SJSA1 (cell line): ENCODE measurements at regions not wholly inside any gene's neighbourhood (a gene's known extent, or its start where the extent isn't known, plus 50 kb on each side); places are given as distances from the start of the nearest gene placed in this dataset.

Experiments
- DNase-seq, 2 experiments: peaks; one replicate each; pipeline ENCODE4 v3.0.0-alpha.2; 2015 to 2020; ENCODE audit warnings: low spot score in 2 of 2, low read depth in 1 of 2
- H3K27ac ChIP-seq: fragments of 250-450 bp; sonication (Bioruptor Pico); 2 replicates; pipeline ENCODE4 v1.5.1; 2020; ENCODE audit warnings: mild to moderate bottlenecking, moderate library complexity
- H3K27me3 ChIP-seq: fragments of 250-450 bp; sonication (Bioruptor Pico); replicated peaks from 2 replicates; pipeline ENCODE4 v1.5.1; 2020; ENCODE audit warnings: mild to moderate bottlenecking, moderate library complexity
- H3K36me3 ChIP-seq: fragments of 250-450 bp; sonication (Bioruptor Pico); 2 replicates; pipeline ENCODE4 v1.5.1; 2020; ENCODE audit warnings: mild to moderate bottlenecking
- H3K4me1 ChIP-seq: fragments of 250-450 bp; sonication (Bioruptor Pico); replicated peaks from 2 replicates; pipeline ENCODE4 v1.6.1; 2021; ENCODE audit warnings: mild to moderate bottlenecking
- H3K4me3 ChIP-seq: fragments of 250-450 bp; sonication (Bioruptor Pico); 2 replicates; pipeline ENCODE4 v1.5.1; 2020; ENCODE audit warnings: mild to moderate bottlenecking
- H3K9me3 ChIP-seq: fragments of 250-450 bp; sonication (Bioruptor Pico); replicated peaks from 2 replicates; pipeline ENCODE4 v1.5.1; 2020; ENCODE audit warnings: mild to moderate bottlenecking

DNA sequence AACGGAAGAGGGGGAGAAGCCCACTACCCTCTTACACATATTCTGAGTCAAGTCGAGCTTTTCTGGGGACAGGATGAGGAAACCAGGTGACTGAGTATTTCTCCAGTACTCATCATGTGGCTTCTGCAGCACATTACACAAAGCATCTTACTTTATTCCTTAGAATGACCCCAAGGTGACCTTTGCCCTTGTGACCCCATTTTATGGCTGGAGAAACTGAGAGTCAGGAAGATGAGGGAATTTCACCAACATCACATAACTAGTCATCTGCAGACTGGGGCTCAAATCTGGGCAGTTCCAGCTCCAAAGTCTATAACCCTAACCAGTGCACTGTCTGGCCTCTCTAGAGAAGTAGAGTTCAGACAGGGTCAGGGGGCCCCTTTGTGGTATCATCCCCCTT, 707.0 kb downstream of the UQCRFS1 start:
- H3K27me3 ChIP-seq, result no peaks in the 10 kb centered on the region
- H3K4me3 ChIP-seq, result no peak overlapping the region
- peak in 1 of 2 experiments; percentile 6 for DNase-seq
- H3K4me1 ChIP-seq, result no peaks in the 10 kb centered on the region
- peaks cover 2% of the 10 kb centered on the region; the same call in 1 of the 2 replicates for H3K9me3 ChIP-seq
- no peak overlapping the region for H3K27ac ChIP-seq
- H3K36me3 ChIP-seq, result no peaks in the 10 kb centered on the region

DNA sequence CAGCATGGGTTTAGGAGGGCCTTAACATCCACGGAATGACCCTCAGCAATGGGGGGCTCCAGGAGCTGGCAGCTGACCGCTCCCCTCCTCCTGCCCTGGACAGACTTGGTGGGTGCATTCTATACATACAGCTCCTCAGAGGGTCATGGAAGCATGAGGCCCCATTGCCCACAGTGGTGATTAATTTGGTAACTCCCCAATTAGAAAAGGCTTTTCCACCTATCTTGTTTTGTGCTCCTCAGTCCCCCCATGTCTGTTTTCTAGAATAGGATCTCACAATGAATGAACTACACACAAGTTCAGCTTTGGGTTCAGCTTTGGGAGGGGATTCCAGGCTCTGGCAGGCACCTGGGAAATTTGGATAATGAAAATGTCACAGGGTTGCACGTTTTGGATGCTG, 707.8 kb downstream of the UQCRFS1 start:
- peak in 1 of 2 experiments; percentile 16 for DNase-seq
- Histone ChIP-seq H3K36me3 (no peaks in the 10 kb centered on the region), H3K27me3 (no peaks in the 10 kb centered on the region), H3K4me3 (no peak overlapping the region), H3K4me1 (no peaks in the 10 kb centered on the region), H3K9me3 (peaks cover 2% of the 10 kb centered on the region; the same call in 1 of the 2 replicates), H3K27ac (no peak overlapping the region)

DNA sequence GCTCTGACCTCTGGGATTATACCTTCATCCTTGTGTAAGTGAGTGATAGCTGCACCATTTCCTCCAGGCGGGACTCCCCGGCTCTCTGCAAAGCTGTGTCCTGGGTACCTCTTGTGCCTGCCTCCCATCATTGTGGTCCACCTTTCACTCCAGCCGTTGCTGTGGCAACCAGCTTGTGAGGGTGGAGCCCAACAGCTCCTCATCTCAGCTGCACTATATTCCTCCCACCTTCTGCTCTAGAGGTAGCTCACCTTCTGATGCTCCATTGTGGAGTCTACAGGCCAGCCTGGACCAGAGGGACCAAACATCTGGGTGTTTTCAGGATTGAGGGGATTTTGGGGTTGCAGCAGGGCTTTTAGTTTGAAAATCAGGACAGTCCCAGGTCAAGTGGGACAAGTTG, 708.2 kb downstream of the UQCRFS1 start:
- Histone ChIP-seq H3K9me3 (peaks cover 2% of the 10 kb centered on the region; the same call in 1 of the 2 replicates), H3K36me3 (no peaks in the 10 kb centered on the region), H3K27me3 (no peaks in the 10 kb centered on the region), H3K4me3 (no peak overlapping the region), H3K4me1 (no peaks in the 10 kb centered on the region), H3K27ac (no peak overlapping the region)
- no peak for DNase-seq

DNA sequence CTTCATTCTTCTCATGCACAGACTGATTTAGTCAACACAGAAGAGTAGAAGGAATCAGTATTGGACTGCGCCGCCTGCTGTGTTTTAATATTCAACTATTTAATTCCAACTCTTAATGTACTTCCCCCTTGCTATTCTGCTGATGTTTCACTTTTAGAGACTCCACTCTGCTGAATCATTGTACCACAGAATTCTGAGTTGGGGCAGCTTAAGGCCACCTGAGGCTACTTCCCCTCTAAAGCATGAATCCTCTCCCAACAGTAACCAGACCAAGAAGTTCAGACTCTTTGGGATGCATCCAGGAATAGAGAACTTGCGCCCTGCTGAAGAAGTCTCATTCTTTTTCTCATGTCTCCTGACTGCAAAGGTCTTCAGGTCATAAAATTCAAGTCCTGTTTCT, 708.8 kb downstream of the UQCRFS1 start:
- H3K4me3 ChIP-seq, result no peak overlapping the region

DNA sequence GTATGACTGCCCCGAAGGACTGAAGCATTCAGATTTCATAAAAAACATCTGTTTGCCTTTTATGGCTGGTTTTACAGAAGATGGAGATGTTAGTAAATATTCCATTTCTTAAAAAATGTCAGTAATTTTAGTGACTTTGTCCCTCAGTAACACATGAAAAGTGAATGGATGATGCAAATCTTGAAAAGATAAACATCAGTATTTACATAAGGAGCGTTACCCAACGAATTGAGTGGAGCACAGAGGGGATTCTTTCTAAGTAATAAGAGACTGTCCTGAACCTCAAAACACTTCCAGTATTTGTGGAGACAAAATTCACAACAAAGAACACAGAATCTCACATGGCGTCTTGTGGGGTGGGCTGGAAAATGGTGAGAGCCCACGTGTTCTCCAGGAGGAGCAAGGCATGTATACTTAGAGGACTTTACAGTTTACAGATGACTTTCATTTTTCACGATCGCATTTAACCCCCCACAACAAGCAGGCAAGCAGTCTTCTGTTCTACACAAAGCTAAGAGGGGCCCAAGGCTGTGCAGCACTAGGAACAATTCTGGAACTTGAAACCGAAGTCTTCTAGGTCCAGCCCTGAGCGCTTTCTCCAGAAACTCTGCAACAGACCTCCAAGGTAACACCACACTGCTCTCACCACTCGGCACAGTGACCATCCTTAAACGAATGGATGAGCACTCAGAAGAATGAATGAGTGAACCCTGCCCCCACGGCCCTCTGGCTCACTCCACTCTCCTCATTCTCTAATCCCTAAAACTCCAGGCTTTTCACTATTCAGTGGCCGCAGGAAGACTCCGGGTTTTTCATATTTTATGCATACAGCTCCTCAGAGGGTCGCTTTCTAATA, 709.8 kb downstream of the UQCRFS1 start:
- Histone ChIP-seq H3K9me3 (peaks cover 2% of the 10 kb centered on the region; the same call in 1 of the 2 replicates), H3K36me3 (no peaks in the 10 kb centered on the region), H3K4me3 (no peak overlapping the region), H3K27me3 (no peaks in the 10 kb centered on the region), H3K27ac (no peak overlapping the region), H3K4me1 (no peaks in the 10 kb centered on the region)
- no peak for DNase-seq

More for the DNA sequence above, 708.8 kb downstream of the UQCRFS1 start:
- no peak for DNase-seq
- no peaks in the 10 kb centered on the region for H3K36me3 ChIP-seq
- no peaks in the 10 kb centered on the region for H3K27me3 ChIP-seq
- H3K4me1 ChIP-seq, result no peaks in the 10 kb centered on the region
- peaks cover 2% of the 10 kb centered on the region; the same call in 1 of the 2 replicates for H3K9me3 ChIP-seq
- H3K27ac ChIP-seq, result no peak overlapping the region

DNA sequence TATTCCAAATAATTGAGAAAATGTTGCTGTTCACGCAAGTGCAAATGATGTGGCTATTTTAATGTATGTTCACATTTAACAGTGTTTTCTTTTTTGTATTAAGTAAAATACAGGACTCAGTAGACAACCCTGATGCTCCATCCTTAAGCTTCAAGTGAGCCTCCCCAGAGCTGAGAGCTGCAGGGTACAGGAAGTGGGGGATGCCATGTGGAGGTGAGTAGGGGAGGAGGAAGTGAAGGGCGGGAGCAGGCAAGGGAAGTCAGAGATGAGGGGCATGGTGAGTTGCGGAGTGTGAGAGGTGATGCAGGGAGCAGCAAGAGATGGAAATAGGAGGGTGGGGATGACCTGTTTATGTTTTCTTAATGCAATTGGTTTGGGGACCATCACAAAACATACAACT, 711.0 kb downstream of the UQCRFS1 start:
- Histone ChIP-seq H3K36me3 (no peaks in the 10 kb centered on the region), H3K4me1 (no peaks in the 10 kb centered on the region), H3K27me3 (no peaks in the 10 kb centered on the region), H3K9me3 (peaks cover 2% of the 10 kb centered on the region; the same call in 1 of the 2 replicates), H3K27ac (no peak overlapping the region), H3K4me3 (no peak overlapping the region)
- no peak for DNase-seq

DNA sequence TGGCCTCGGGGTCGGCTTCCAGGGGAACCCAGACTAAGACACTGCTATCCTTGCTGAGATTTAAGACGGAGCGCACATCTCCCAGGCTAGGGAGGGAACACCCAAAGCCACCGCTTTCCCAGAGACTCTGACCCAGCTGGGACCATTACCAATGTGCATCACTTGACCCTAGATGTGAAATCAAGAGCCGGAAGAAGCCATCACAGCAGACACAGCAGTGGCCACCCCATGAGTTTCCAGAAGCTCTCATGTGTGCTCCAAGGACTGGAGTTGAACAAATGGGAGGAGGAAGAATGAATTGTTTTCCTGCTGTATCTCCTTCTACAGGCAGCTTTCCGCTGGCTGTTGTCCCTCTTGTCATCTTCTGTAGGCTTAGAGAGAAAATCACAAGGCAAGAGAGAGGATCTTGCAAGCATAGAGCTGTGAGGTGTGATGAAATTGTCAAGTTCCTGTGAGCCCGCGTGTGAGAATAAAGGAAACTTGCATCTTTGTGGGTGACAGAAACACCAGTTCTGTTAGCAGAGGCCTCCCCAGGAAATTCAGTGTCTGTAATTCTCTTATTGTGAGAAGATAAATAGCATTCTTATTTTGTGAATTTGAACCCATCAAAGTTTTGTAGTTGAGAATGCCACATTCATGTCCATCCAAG, 711.8 kb downstream of the UQCRFS1 start:
- Histone ChIP-seq H3K4me1 (no peaks in the 10 kb centered on the region), H3K36me3 (no peaks in the 10 kb centered on the region), H3K4me3 (no peak overlapping the region), H3K27me3 (no peaks in the 10 kb centered on the region), H3K27ac (no peak overlapping the region), H3K9me3 (peaks cover 2% of the 10 kb centered on the region; the same call in 1 of the 2 replicates)
- no peak for DNase-seq

DNA sequence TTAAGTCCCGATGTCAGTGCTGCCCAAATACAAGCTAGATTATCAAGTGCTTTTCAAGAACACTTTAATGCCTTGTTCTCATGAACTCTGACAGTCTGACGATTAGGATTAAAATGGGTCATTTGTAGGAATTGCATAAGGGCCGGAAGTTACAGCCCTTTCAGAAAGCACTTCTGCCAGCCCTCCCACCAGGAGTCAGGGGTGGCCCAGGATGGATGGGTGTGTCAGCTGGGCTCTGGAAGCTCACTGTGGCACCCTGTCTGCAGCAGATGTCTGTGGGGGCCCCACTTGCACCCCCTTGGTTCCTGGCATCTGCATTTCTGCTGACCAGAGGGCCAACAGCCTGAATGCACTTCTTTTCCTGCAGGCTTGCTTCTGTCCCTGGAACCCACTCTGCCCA, 712.7 kb downstream of the UQCRFS1 start:
- H3K4me3 ChIP-seq, result no peak overlapping the region
- no peak for DNase-seq
- 0 out of 2 replicates have a peak, but pooled peaks cover 2% of the 10 kb centered on the region for H3K9me3 ChIP-seq
- no peaks in the 10 kb centered on the region for H3K27me3 ChIP-seq
- no peaks in the 10 kb centered on the region for H3K36me3 ChIP-seq
- H3K27ac ChIP-seq, result no peak overlapping the region
- H3K4me1 ChIP-seq, result no peaks in the 10 kb centered on the region

DNA sequence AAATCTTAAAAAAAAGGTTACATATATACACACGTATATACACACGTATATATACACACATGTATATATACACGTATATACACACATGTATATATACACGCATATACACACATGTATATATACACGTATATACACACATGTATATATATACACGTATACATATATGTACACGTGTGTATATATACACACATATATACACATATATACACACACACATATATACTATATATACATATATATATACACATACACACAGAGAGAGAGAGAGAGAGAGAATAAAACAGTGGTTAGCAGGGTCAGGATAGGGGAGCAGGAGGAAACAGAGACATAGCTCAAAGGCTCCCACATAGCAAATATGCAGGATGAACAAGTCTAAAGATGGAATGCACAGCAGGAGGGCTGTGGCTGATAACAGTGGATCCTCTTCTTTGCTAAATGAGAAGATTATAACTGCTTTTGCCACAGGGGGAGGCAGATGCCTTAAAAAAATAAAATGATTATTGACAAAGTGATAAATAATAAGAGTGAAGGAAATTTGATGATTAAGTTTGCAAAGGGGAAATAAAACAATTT, 714.5 kb downstream of the UQCRFS1 start:
- Histone ChIP-seq H3K4me1 (no peaks in the 10 kb centered on the region), H3K36me3 (no peaks in the 10 kb centered on the region), H3K9me3 (no peaks in the 10 kb centered on the region), H3K27me3 (no peaks in the 10 kb centered on the region), H3K4me3 (no peak overlapping the region), H3K27ac (no peak overlapping the region)
- DNase-seq, result no peak

DNA sequence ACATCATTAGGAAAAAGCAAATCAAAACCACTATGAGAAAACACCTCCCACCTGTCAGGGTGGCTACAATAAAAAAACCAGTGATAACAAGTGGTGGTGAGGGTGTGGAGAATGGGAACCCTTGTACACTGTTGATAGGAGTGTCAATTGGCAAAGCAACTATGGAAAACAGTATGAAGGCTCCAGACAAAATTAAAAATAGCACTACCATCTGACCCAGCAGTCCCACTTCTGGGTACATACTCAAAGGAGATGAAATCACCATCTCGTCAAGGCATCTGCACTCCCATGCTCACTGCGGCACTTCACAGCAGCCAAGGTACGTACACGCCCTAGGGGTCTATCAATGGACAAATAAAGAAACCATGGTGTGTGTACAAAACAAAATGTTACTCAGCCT, 715.1 kb downstream of the UQCRFS1 start:
- Histone ChIP-seq H3K36me3 (no peaks in the 10 kb centered on the region), H3K4me1 (no peaks in the 10 kb centered on the region), H3K27me3 (no peaks in the 10 kb centered on the region), H3K4me3 (no peak overlapping the region), H3K27ac (no peak overlapping the region), H3K9me3 (no peaks in the 10 kb centered on the region)
- no peak for DNase-seq

DNA sequence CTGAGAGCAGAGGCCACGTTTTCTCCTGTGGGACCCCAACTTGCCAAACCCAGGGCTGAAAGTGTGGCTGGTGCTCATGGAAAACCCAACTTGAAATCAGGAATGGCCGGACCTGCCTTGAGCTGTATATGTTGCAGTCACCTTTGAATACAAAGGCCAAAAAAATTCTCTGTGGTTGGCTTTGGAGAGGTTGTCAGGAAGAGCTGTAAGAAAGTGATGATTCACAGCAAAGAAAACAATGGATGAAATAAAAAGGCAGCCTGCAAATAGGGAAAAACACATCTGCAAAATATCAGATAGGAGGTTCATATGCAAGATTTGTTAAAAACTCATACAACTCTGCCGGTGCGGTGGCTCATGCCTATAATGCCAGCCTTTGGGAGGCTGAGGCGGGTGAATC, 715.8 kb downstream of the UQCRFS1 start:
- H3K9me3 ChIP-seq, result no peaks in the 10 kb centered on the region
- H3K4me1 ChIP-seq, result no peaks in the 10 kb centered on the region
- DNase-seq, result no peak
- H3K27ac ChIP-seq, result no peak overlapping the region
- no peaks in the 10 kb centered on the region for H3K27me3 ChIP-seq
- no peak overlapping the region for H3K4me3 ChIP-seq
- no peaks in the 10 kb centered on the region for H3K36me3 ChIP-seq

DNA sequence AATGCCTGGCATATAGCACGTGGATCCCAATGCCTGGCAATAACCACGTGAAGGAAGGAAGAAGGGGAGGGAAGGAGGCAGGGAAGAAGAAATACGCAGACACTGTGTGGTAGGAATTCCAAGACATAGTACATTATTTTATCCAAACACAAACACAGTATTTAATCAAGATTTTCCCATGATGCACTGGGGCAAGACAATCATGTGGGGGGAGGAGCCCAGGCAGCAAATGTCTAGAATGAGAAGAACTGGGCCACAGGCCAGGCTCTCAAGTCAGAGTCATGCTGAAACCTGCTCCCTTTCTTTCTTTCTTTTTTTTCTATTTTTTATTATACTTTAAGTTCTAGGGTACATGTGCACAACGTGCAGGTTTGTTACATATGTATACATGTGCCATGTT, 717.9 kb downstream of the UQCRFS1 start:
- Histone ChIP-seq H3K27me3 (no peaks in the 10 kb centered on the region), H3K36me3 (no peaks in the 10 kb centered on the region), H3K9me3 (no peaks in the 10 kb centered on the region), H3K4me1 (no peaks in the 10 kb centered on the region), H3K27ac (no peak overlapping the region), H3K4me3 (no peak overlapping the region)
- peak in 1 of 2 experiments; percentile 13 for DNase-seq

DNA sequence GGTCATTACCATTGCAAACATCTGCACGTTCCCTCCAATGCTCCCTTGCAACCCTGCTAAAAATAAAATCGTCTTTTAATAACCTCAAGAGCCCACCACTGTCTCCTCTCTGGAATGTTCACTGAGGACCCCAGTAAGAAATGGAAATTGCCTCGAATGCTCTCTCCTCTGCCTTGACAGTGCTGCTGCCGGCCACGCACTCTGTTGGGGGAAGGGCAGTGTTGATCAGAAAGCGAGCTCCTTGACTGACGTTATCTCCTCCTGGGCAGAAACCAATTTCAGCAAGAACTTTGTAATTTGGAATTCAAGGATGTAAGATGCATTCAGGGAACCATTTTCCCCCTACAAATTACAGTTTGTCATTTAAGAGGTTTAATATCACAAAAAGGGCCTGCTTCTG, 718.5 kb downstream of the UQCRFS1 start:
- no peak for DNase-seq
- H3K27me3 ChIP-seq, result no peaks in the 10 kb centered on the region
- H3K4me3 ChIP-seq, result no peak overlapping the region
- H3K27ac ChIP-seq, result no peak overlapping the region
- no peaks in the 10 kb centered on the region for H3K9me3 ChIP-seq
- H3K36me3 ChIP-seq, result no peaks in the 10 kb centered on the region
- H3K4me1 ChIP-seq, result no peaks in the 10 kb centered on the region

DNA sequence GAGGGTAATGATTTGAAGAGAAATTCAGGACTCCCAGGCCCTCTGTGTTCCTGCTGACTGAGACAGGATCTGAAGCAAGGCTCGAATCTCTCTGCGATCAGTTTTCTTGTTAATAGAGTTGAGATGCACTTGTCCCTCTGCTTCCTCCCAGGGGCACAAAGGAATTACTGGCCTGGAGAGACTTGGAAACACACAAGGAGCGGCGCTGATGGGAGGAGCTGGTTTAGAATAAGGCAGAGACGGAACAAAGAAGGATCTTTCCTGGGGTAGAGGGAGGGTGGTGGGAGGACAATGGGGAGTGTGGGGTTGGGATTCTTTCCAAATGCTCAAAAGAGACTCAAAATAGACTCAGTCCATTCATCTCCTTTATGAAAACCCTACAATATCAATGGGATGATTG, 719.1 kb downstream of the UQCRFS1 start:
- Histone ChIP-seq H3K4me3 (no peak overlapping the region), H3K36me3 (no peaks in the 10 kb centered on the region), H3K27ac (no peak overlapping the region), H3K9me3 (no peaks in the 10 kb centered on the region), H3K4me1 (no peaks in the 10 kb centered on the region), H3K27me3 (no peaks in the 10 kb centered on the region)
- no peak for DNase-seq
